ENCODE measurements at regions not wholly inside any gene's neighbourhood (a gene's known extent, or its start where the extent isn't known, plus 50 kb on each side); places are given as distances from the start of the nearest gene placed in this dataset.

- H3K4me3 Mint-ChIP-seq = no peak overlapping the region
- peaks cover 7 to 12% of the 10 kb centered on the region in 2 donors for H3K27me3 Mint-ChIP-seq
- no peaks in the 10 kb centered on the region for H3K9me3 Mint-ChIP-seq
- DNase-seq (ENCODE audit: low spot score) (no peak), ATAC-seq (no peak)
- no peaks in the 10 kb centered on the region for H3K4me1 Mint-ChIP-seq (ENCODE audit: low read depth in 2 of 2)
- no peaks in the 10 kb centered on the region for H3K36me3 Mint-ChIP-seq
- H3K27ac Mint-ChIP-seq = no peak overlapping the region
Measured at GRCh38 chr5:174606153-174606552, 118.2 kb upstream of the MSX2 start.

- ATAC-seq (no peak), DNase-seq (ENCODE audit: low spot score) (no peak)
- Mint-ChIP-seq H3K4me1 (ENCODE audit: low read depth in 2 of 2) (no peaks in the 10 kb centered on the region), H3K27me3 (peaks cover 7 to 12% of the 10 kb centered on the region in 2 donors), H3K36me3 (no peaks in the 10 kb centered on the region), H3K4me3 (no peak overlapping the region), H3K27ac (no peak overlapping the region), H3K9me3 (no peaks in the 10 kb centered on the region)
Measured at GRCh38 chr5:174606646-174607045, 117.7 kb upstream of the MSX2 start.

DNA sequence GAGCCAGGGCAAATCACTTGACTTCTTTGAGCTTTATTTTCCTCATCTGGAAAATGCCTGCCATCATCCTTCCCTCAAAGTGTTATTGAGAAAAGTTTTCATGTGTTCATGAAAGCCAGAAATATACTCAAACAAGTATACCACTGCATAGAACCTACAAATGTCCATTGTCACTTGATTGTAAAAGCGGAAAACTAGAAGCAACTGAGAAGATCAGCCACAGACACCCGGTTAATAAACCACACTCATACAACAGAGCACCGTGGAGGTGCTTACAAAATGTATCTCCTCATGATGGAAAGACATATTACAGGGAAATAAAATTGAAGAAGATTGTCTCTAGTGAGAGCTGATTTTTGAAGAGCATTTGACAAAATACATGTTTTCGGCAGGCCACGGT, 117.2 kb upstream of the MSX2 start:
- ATAC-seq (no peak), DNase-seq (ENCODE audit: low spot score) (no peak)
- H3K27me3 Mint-ChIP-seq = peaks cover 7 to 12% of the 10 kb centered on the region in 2 donors
- no peaks in the 10 kb centered on the region for H3K9me3 Mint-ChIP-seq
- H3K36me3 Mint-ChIP-seq = no peaks in the 10 kb centered on the region
- no peaks in the 10 kb centered on the region for H3K4me1 Mint-ChIP-seq (ENCODE audit: low read depth in 2 of 2)
- no peak overlapping the region for H3K27ac Mint-ChIP-seq
- no peak overlapping the region for H3K4me3 Mint-ChIP-seq

DNA sequence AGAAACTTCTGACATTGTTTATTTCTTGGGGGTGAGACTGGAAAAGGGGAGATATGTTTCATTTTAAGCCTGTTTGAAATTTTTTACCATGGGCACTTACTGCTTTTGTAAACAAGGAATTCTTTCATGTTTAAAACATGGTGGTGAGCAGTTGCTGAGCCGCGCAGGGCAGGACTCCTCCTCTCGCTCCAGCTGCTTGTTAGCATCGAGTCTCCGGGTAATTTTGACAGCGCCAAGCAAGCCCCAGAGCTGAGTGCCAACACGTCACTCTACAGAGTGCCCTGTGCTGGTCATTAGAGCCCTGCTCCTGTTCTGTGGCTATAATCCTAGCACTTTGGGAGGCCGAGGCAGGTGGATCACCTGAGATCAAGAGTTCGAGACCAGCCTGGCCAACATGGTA, 116.5 kb upstream of the MSX2 start:
- Mint-ChIP-seq H3K27me3 (peaks cover 7 to 12% of the 10 kb centered on the region in 2 donors), H3K36me3 (no peaks in the 10 kb centered on the region), H3K27ac (no peak overlapping the region), H3K4me3 (no peak overlapping the region), H3K4me1 (ENCODE audit: low read depth in 2 of 2) (no peaks in the 10 kb centered on the region), H3K9me3 (no peaks in the 10 kb centered on the region)
- ATAC-seq (no peak), DNase-seq (ENCODE audit: low spot score) (no peak)

- H3K36me3 Mint-ChIP-seq = no peaks in the 10 kb centered on the region
- H3K4me3 Mint-ChIP-seq = no peak overlapping the region
- H3K9me3 Mint-ChIP-seq = no peaks in the 10 kb centered on the region
- DNase-seq (ENCODE audit: low spot score) (no peak), ATAC-seq (peak; percentile 65 to 67)
- H3K4me1 Mint-ChIP-seq (ENCODE audit: low read depth in 2 of 2) = no peaks in the 10 kb centered on the region
- peaks cover 7 to 12% of the 10 kb centered on the region in 2 donors for H3K27me3 Mint-ChIP-seq
- H3K27ac Mint-ChIP-seq = no peak overlapping the region
Measured at GRCh38 chr5:174608631-174609097, 115.7 kb upstream of the MSX2 start.

DNA sequence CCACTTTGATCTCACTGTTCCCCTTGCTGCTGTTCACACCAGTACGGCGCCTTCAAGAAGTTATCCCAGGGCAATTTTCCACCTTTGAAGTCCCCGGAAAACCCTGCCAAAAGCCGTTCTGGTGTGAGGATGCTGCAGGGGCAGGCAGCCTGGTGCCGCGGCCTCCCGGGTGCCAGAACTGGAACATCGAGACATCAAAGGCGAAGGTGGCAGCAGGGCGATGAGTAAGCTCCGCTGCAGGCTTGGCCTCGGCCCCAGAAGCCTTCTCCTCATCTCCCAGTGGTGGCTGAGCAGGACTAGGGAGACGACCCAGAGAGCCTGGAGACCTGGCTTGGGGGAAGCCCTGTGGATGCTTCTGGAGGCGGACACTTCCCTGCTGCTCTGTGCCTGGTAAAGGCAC, 115.3 kb upstream of the MSX2 start:
- ATAC-seq = peak in 1 of 2 donors; percentile 15
- Mint-ChIP-seq H3K27me3 (peaks cover 7 to 12% of the 10 kb centered on the region in 2 donors), H3K4me3 (no peak overlapping the region), H3K4me1 (ENCODE audit: low read depth in 2 of 2) (no peaks in the 10 kb centered on the region), H3K36me3 (no peaks in the 10 kb centered on the region), H3K9me3 (no peaks in the 10 kb centered on the region), H3K27ac (no peak overlapping the region)
- no peak for DNase-seq (ENCODE audit: low spot score)

DNA sequence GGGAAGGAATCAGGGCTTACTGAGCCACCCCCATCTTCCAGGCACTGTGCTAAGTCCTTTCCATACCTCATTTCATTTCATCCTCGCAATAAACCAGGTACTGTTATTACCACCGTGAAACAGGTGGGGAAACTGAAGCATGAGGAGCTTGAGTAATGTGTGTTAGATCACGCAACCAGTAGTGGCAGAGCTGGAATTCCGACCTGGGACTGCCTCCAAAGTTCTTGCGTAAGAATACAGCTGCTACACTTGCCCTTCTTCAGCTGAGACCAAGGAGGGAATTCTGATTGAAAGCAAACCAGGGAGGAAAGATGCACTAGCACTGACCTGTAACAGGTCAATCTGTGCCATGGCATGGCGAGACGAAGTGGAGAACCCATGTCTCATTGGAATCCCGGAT, 113.4 kb upstream of the MSX2 start:
- Mint-ChIP-seq H3K27ac (no peak overlapping the region), H3K4me3 (no peak overlapping the region), H3K36me3 (no peaks in the 10 kb centered on the region), H3K27me3 (peaks cover 5 to 12% of the 10 kb centered on the region in 2 donors), H3K9me3 (no peaks in the 10 kb centered on the region), H3K4me1 (ENCODE audit: low read depth in 2 of 2) (no peaks in the 10 kb centered on the region)
- ATAC-seq (no peak), DNase-seq (ENCODE audit: low spot score) (no peak)

GRCh38 chr5:174612686-174613085, 111.7 kb upstream of the MSX2 start:
- DNase-seq (ENCODE audit: low spot score) = no peak
- ATAC-seq = no peak
- Mint-ChIP-seq H3K36me3 (no peaks in the 10 kb centered on the region), H3K4me3 (no peak overlapping the region), H3K27ac (no peak overlapping the region), H3K9me3 (no peaks in the 10 kb centered on the region), H3K27me3 (no peaks in the 10 kb centered on the region), H3K4me1 (ENCODE audit: low read depth in 2 of 2) (no peaks in the 10 kb centered on the region)

- peaks cover 0 to 5% of the 10 kb centered on the region in 2 donors for H3K4me1 Mint-ChIP-seq (ENCODE audit: low read depth in 2 of 2)
- H3K36me3 Mint-ChIP-seq = no peaks in the 10 kb centered on the region
- ATAC-seq (no peak), DNase-seq (ENCODE audit: low spot score) (no peak)
- no peaks in the 10 kb centered on the region for H3K9me3 Mint-ChIP-seq
- H3K27me3 Mint-ChIP-seq = peaks cover 0 to 5% of the 10 kb centered on the region in 2 donors
- no peak overlapping the region for H3K4me3 Mint-ChIP-seq
- H3K27ac Mint-ChIP-seq = no peak overlapping the region
Measured at GRCh38 chr5:174614500-174615135, 109.8 kb upstream of the MSX2 start.

DNA sequence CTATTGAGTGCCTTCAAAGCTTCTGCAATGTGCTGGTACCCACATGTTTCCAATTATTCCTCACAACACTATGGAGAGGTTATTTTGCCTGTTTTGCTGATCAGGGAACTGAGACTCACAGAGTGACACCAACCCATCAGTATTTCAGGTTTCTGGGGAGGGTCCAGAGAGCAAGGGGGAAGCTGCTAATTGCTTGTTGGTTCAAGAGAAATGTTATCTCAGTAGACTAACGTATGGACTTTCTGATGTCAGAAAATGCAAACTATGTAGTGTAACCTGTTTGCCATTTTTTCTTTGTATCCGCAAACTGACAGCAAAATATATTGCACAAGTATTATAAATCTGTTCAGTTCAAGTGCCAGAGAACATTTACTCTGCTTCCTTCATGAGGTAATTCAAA, 108.3 kb upstream of the MSX2 start:
- Mint-ChIP-seq H3K4me1 (ENCODE audit: low read depth in 2 of 2) (peaks cover 0 to 5% of the 10 kb centered on the region in 2 donors), H3K36me3 (no peaks in the 10 kb centered on the region), H3K27ac (no peak overlapping the region), H3K9me3 (no peaks in the 10 kb centered on the region), H3K27me3 (peaks cover 0 to 9% of the 10 kb centered on the region in 2 donors), H3K4me3 (no peak overlapping the region)
- ATAC-seq (no peak), DNase-seq (ENCODE audit: low spot score) (no peak)

DNA sequence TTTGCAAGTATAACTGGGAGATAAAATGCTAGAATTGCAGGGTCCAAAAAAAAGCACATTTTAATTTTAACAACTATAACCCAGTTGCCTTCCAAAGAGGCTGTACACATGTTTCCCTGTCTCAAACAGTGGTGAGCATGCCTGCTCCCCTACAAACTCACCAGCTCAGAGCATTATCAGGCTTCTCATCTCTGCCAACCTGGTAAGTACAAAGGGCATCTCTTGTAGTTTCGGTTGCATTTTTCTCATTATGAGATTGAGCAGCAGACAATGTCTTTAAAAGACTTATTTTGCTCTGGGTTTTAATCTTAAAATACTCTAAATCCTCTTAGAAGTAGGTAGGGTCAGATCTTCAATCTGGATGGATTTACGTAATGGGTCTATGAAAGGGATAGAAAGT, 107.1 kb upstream of the MSX2 start:
- Mint-ChIP-seq H3K27ac (no peak overlapping the region), H3K9me3 (no peaks in the 10 kb centered on the region), H3K36me3 (no peaks in the 10 kb centered on the region), H3K4me3 (no peak overlapping the region), H3K27me3 (peaks cover 0 to 9% of the 10 kb centered on the region in 2 donors), H3K4me1 (ENCODE audit: low read depth in 2 of 2) (peaks cover 0 to 5% of the 10 kb centered on the region in 2 donors)
- ATAC-seq = no peak
- DNase-seq (ENCODE audit: low spot score) = no peak

GRCh38 chr5:174617910-174618309, 106.5 kb upstream of the MSX2 start:
- DNase-seq (ENCODE audit: low spot score) (no peak), ATAC-seq (no peak)
- Mint-ChIP-seq H3K9me3 (no peaks in the 10 kb centered on the region), H3K27me3 (peaks cover 0 to 9% of the 10 kb centered on the region in 2 donors), H3K27ac (no peak overlapping the region), H3K4me1 (ENCODE audit: low read depth in 2 of 2) (peaks cover 0 to 5% of the 10 kb centered on the region in 2 donors), H3K4me3 (no peak overlapping the region), H3K36me3 (no peaks in the 10 kb centered on the region)

- Mint-ChIP-seq H3K27me3 (peaks cover 0 to 9% of the 10 kb centered on the region in 2 donors), H3K9me3 (no peaks in the 10 kb centered on the region), H3K4me3 (no peak overlapping the region), H3K27ac (no peak overlapping the region), H3K36me3 (no peaks in the 10 kb centered on the region), H3K4me1 (ENCODE audit: low read depth in 2 of 2) (peaks cover 0 to 5% of the 10 kb centered on the region in 2 donors)
- DNase-seq (ENCODE audit: low spot score) (no peak), ATAC-seq (peak in 1 of 2 donors; percentile 17)
Measured at GRCh38 chr5:174618589-174618988, 105.8 kb upstream of the MSX2 start.

GRCh38 chr5:174622067-174622466, 102.3 kb upstream of the MSX2 start:
- no peak for ATAC-seq
- H3K27me3 Mint-ChIP-seq = peaks cover 2 to 9% of the 10 kb centered on the region in 2 donors
- no peaks in the 10 kb centered on the region for H3K36me3 Mint-ChIP-seq
- H3K27ac Mint-ChIP-seq = no peak overlapping the region
- H3K4me1 Mint-ChIP-seq (ENCODE audit: low read depth in 2 of 2) = peaks cover 0 to 5% of the 10 kb centered on the region in 2 donors
- H3K4me3 Mint-ChIP-seq = no peak overlapping the region
- no peaks in the 10 kb centered on the region for H3K9me3 Mint-ChIP-seq
- no peak for DNase-seq (ENCODE audit: low spot score)

DNA sequence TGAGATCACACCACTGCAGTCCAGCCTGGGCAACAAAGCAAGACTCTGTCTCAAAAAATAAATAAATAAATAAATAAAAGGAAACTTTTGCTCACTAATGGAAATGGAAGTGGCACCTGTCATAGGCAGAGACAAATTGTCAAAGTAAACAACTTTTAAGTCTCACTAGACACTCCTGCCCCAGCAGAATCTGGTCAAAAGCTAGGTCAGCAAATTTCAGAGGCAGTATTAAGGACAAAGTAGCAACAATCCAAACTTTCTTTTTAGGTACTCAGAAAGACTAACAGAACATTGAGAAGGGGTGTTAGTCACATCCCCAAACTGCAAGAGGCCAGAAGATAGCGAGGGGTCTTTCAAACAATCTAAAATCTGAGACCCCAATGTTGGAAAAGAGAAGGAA, 101.4 kb upstream of the MSX2 start:
- Mint-ChIP-seq H3K36me3 (no peaks in the 10 kb centered on the region), H3K27me3 (peaks cover 9 to 10% of the 10 kb centered on the region in 2 donors), H3K9me3 (no peaks in the 10 kb centered on the region), H3K4me1 (ENCODE audit: low read depth in 2 of 2) (peaks cover 0 to 5% of the 10 kb centered on the region in 2 donors), H3K4me3 (no peak overlapping the region), H3K27ac (no peak overlapping the region)
- ATAC-seq (no peak), DNase-seq (ENCODE audit: low spot score) (no peak)
